ENCODE measurements at regions not wholly inside any gene's neighbourhood (a gene's known extent, or its start where the extent isn't known, plus 50 kb on each side); places are given as distances from the start of the nearest gene placed in this dataset.

DNA sequence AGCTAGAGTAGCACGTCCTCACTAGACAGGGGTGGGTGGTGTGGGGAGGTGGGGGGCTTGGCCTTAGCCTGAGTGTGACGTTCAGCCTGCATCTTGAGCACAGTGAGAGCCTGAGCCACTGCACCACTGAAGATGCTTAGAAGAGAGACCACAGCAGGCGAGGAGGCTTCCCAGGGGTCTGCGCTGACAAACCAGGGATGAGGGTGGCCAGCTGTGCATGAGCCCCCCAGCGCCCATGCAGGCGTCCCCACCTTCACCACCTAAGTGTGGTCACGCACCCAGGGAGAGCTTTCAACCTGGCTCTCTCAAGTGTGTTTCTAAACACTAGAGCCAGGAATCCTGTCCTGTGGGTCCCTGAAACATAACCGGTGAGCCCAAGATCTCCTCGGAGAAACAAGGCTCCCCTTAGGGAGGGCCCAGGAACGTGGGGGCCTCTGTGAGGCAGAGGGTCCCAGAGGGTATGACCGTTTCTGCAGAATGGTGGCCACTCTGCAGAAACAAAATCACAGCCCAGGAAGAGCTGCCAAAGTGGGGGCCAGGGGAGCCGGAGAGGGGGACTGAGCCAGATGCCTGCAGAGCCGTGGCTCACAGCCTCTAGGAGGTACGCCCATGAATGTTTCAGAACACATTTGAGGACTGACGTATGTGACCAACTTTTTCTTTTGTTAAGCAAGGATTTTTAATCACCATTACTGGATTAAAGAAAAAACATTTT is 85.2 kb upstream of the INSIG1 start:
- TF ChIP-seq, protein P1, sequence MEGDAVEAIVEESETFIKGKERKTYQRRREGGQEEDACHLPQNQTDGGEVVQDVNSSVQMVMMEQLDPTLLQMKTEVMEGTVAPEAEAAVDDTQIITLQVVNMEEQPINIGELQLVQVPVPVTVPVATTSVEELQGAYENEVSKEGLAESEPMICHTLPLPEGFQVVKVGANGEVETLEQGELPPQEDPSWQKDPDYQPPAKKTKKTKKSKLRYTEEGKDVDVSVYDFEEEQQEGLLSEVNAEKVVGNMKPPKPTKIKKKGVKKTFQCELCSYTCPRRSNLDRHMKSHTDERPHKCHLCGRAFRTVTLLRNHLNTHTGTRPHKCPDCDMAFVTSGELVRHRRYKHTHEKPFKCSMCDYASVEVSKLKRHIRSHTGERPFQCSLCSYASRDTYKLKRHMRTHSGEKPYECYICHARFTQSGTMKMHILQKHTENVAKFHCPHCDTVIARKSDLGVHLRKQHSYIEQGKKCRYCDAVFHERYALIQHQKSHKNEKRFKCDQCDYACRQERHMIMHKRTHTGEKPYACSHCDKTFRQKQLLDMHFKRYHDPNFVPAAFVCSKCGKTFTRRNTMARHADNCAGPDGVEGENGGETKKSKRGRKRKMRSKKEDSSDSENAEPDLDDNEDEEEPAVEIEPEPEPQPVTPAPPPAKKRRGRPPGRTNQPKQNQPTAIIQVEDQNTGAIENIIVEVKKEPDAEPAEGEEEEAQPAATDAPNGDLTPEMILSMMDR (IDR thresholded peaks at IDR 0.05), result no peak
- intact Hi-C loops (cut with DNase I), result no loop called here
- 79 to 91% (median 84%) methylated on average over 15 of the region's 15 CpGs for WGBS, 3 donors
- H3K4me3 ChIP-seq, result no peak overlapping the region
- peaks cover 0 to 9% (median 5%) of the 10 kb centered on the region in 3 donors for H3K27me3 ChIP-seq (ENCODE audit: insufficient read depth in 3 of 3, low read length in 2 of 3)
- no peaks in the 10 kb centered on the region for H3K4me1 ChIP-seq
- DNase-seq (no peak), ATAC-seq (no peak)
- no peak overlapping the region for H3K27ac ChIP-seq
- no peaks in the 10 kb centered on the region for H3K36me3 ChIP-seq (ENCODE audit: insufficient read depth in 1 of 2, low read depth in 1 of 2)
- H3K9me3 ChIP-seq, result no peaks in the 10 kb centered on the region

DNA sequence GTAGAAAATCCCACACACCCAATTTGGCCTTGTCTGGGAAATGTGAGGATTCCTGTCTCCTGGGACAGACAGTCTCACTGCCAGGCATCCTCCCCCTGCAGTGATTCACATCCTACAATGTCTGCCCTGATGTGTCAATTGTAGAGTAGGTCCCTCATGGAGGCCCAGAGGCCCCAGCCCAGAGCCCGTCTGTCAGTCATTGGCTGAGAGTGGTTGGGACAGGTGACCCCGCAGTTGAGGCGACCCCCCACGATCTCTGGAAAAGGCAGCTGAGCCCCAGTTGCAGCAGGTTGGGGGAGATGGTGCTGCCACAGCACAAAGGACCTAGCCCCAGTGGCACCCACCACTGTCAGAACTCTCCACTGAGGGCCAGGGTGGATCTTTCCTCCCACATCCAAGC is 84.3 kb upstream of the INSIG1 start:
- no peak overlapping the region for H3K27ac ChIP-seq
- H3K4me3 ChIP-seq, result no peak overlapping the region
- no peak for DNase-seq
- ATAC-seq, result no peak
- H3K27me3 ChIP-seq (ENCODE audit: insufficient read depth in 3 of 3, low read length in 2 of 3), result peaks cover 0 to 9% (median 5%) of the 10 kb centered on the region in 3 donors
- 83 to 94% (median 89%) methylated on average over 4 of the region's 4 CpGs for WGBS, 3 donors
- TF ChIP-seq, protein P1 (IDR thresholded peaks at IDR 0.05), result no peak
- H3K36me3 ChIP-seq (ENCODE audit: insufficient read depth in 1 of 2, low read depth in 1 of 2), result no peaks in the 10 kb centered on the region
- H3K9me3 ChIP-seq, result no peaks in the 10 kb centered on the region
- intact Hi-C loops (cut with DNase I), result no loop called here
- no peaks in the 10 kb centered on the region for H3K4me1 ChIP-seq

DNA sequence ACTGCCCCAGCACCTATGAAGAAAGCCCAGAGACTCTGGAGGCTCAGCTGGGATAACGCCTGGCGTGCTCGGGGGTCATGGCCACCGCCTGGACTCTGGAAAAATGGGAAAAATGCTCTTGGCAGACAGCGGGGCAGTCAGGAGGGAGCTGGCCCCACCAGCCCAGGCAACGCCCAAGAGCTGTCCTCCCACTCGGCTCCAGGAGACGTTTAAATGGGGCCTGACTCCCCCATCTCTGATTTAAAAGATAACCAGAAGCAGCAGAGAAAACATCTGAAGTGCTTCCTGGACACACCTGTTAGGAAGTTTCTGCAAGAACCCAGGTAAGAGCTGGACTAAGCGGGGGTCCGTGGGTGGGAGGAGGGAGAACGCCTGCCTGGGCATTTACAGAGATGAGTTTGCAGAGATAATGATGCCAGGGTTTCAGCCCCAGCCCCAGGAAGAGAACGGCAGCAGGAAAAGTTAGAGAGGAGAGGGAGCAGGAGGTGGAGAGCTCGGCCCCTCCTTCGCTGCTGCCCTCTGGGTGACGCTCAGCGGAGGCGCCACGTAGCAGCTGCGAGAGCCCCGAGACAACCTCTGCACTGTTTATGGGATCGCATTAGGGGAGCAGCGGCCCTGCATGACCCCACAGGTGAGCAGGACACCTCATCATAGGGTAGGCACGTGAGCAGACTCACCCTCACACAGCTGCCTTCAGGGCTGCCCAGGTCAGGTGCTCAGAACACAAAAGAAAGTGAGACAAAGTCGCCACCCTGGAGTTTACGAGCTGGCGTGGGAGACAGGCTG is 83.5 kb upstream of the INSIG1 start:
- no peaks in the 10 kb centered on the region for H3K4me1 ChIP-seq
- peak; percentile 43 to 68 (median 59) for ATAC-seq
- no peaks in the 10 kb centered on the region for H3K9me3 ChIP-seq
- H3K27me3 ChIP-seq (ENCODE audit: insufficient read depth in 3 of 3, low read length in 2 of 3), result peaks cover 0 to 9% (median 5%) of the 10 kb centered on the region in 3 donors
- H3K4me3 ChIP-seq, result peak overlapping the region; percentile 42
- 23 to 29% (median 29%) methylated on average over 26 of the region's 26 CpGs for WGBS, 3 donors
- H3K36me3 ChIP-seq (ENCODE audit: insufficient read depth in 1 of 2, low read depth in 1 of 2), result no peaks in the 10 kb centered on the region
- H3K27ac ChIP-seq, result no peak overlapping the region
- intact Hi-C loops (cut with DNase I), result no loop called here
- TF ChIP-seq, protein P1 (IDR thresholded peaks at IDR 0.05), result no peak
- DNase-seq, result no peak

DNA sequence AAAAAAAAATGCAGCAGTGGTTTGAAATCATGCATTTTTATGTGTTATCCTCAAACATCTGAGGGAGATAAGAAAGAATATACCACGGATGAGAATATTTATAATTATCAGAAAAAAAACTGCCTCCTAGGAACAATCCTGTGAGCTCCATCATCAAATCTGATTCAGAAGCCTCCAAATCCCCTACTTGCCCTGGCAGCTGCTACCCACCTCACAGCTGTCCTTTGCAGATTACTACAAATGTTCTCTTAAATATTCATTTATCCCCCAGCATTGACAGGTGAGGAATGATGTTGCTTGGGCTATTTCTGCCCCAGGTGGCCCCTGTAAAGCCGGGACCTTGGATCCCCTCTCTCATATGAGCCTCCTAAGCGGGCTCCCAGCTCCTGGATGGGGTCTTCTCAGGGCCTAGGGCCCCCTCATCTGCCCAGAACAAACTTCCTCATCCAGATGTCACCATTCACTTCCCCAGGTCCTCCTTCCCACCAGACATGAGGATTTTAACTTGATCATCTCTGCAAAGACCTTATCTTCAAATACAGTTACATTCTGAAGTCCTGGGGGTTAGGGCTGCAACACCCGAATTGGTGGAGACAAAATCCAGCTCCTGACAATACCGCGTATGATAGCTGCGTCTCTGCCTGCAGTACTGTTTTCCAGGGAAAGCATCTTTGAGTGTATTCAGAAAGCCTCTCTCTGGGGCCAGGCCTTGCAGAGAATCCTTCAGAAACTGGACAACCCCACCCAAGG is 81.9 kb upstream of the INSIG1 start:
- ATAC-seq (no peak), DNase-seq (no peak)
- Histone ChIP-seq H3K27ac (no peak overlapping the region), H3K9me3 (no peaks in the 10 kb centered on the region), H3K4me1 (no peaks in the 10 kb centered on the region), H3K27me3 (ENCODE audit: insufficient read depth in 3 of 3, low read length in 2 of 3) (peaks cover 0 to 9% (median 6%) of the 10 kb centered on the region in 3 donors), H3K36me3 (ENCODE audit: insufficient read depth in 1 of 2, low read depth in 1 of 2) (no peaks in the 10 kb centered on the region), H3K4me3 (no peak overlapping the region)
- TF ChIP-seq, protein P1 (IDR thresholded peaks at IDR 0.05), result no peak
- 75 to 89% (median 79%) methylated on average over 7 of the region's 7 CpGs for WGBS, 3 donors
- intact Hi-C loops (cut with DNase I), result no loop called here
